Forelimb muscle (tissue), 1 donor: ENCODE measurements at regions not wholly inside any gene's neighbourhood (a gene's known extent, or its start where the extent isn't known, plus 50 kb on each side); places are given as distances from the start of the nearest gene placed in this dataset.

Experiments
- DNase-seq: peaks from one replicate; pipeline ENCODE4 v3.0.0-alpha.2; 2013; ENCODE audit warnings: low read depth

DNA sequence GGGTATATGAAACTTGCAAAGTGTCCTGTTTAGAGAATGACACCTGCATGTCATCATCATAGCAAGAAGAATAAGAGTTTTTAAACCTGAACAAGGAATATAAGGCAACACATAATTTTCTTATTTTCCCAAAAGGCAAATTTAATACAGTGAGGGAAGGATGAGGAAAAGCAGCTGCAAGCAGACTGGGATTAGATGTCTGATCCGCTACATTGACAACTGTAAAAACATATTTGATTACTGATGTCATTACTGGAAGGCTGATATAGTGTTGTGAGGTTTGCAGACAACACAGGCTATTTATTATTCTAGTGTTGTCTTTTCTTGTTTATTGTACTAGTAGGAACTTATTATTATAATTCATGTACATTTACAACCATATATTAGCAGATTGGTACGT lies 528.7 kb downstream of the ZIC1 start:
- no peak for DNase-seq

DNA sequence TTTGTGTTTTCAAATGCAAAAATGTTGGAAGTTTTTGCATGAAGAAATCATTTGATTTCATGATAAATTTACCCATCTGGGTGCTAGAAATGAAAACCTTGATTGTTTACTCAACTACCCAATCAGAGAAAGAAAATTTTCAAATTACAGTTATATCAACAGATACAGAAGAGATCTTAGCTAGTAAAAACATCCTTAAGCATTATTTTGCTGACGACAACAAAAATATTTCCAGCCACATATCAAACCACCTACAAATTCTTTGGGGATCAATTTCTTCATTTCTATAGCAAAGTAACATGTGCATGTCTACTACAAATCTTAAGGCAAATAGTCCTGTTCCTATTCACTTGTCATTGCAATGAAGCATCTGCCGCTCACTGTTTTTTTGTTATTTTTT lies 530.3 kb downstream of the ZIC1 start:
- no peak for DNase-seq

DNA sequence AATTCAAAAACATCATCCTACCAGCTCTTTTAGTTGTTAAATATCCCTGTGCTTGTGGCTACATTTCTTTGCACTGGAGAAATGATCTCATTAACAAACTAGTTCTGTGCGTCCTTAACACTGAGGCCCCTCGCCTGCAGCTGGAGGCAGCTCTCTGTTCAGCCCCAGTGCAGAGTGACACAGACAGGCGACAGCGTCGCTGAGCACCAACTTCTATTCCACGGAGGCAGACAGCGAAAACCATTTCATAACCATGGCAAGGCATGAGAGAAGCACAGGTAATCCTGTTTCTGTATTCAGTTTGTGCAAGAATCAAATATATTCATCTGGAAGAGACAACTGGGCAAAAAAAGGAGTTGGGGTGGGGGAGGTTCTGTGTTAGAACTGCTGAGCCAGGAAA lies 530.7 kb downstream of the ZIC1 start:
- no peak for DNase-seq

DNA sequence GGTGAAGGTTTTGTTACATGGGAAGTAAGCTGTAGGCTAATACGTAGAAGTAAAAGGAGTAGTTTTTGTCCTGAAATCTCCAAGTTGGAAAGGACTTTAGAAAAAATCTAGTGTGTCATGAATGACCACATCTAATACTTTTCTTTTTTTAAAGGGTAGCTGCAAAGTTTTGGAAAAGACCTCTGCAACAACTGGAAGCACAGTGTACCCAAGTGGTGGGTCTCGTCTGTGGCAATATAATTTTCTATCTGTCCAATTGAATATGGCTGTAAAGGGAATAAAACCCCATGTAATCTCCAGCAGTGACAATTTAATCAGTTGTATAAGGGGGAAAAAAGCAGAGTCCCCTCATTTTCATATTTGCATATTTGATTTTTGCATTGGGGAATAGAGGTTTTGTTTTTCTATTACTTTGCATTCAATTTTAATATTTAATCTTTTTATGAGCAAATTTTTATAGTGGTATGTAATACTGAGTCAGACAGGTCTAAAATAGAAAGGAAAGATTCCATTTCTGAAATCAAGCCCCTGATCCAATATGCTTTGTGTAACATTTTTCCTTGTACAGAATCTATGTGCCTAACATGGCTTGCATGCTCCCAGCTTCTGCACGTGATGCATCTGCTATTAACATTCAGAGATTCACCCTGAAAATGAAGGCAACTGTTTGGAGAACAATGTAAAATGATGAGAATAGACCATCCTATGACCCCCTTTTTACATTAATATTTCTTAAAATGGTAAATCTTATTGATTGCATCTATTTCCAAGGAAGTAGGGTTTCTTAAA lies 531.4 kb downstream of the ZIC1 start:
- DNase-seq: no peak

DNA sequence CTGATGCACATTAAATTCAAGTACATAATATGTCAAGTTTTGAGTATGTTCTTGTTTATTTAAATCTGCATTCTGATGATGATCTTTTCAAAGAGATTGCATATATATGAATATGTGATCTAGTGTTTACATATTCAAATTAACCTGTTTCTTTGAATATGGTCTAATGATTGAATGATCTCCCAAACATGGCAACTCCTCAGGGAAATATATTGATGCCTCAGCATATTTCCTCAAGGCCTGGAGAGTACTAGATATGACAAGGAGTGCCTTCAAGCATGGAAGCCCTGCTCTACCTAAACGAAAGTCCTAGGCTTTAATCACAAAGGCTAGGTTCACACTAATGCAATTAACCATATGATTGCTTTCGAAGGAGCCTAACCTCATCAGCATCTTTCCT lies 532.8 kb downstream of the ZIC1 start:
- DNase-seq: no peak

DNA sequence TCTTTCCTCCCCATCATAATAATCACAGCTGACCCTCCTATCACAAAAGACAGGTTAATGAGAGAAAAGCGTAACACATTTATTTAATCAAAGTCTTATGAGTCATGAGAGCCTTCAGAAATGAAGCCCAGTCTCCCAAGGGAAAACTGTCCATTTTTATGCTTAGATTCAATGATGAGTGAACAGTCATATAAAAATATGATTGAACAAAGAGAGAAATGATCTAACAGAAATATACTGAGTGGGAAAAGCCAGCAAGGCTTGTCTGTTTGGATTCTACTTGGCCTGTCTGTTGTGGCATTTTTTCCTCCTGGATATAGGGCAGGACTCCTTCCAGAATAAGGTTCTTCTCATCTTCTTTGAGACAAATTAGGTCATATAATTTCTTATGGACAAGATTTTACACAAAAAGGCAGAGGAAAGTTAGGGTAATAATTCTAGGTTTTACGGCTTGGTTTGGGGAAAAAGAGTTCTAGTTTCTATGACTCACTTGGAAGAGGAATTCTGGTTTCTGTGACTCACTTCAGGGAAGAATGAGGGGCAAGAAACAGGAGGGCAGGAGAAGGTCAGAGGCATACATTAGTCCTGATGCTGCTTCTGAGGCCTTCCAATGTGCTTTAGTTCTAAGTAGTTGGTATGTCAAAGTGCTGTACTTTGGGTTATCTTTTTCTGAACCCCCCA lies 534.2 kb downstream of the ZIC1 start:
- no peak for DNase-seq

DNA sequence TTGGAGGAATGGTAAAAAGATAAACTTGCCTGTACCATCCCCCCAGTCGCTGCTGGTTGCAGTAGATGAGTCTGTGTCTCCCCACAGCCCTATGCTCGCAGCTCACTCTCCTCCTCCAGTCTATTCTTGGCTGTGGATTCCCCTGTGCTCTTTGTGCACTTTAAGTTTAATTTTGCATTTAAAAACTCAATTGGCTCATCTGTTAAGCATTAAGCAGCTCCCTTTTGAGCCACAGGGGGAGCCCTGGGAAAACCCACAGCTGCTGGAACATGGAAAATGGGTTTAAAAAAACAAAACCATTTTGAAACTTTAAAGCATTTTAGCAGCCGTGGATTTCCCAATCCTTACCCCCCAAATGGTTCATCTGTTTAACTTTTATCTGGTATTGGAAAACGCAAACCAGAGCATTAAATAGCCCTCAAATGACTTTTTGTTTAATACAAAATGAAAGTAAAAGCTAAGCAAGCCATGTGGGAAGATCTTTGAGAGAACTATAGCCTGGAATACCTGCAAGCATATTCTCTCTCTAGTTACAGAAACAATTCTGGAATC lies 536.9 kb downstream of the ZIC1 start:
- DNase-seq: peak; percentile 72

DNA sequence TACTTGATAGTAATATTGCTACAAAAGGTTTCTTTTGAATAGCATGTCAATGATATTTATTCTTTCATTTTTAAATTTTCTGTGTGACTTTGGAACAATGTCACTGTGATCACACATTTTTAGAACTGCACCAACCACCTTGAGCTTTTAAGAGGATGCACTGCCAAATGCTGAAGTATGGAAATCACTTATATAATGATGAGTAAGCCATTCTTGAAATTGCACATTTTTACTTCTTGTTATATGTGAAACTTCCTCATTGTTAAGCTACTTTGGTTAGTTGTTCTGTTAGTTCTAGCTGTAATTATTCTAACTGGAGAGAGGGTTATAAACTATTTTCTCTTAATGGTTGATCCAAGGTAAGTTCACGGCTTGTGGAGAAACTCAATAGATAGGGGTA lies 547.5 kb downstream of the ZIC1 start:
- DNase-seq: no peak

DNA sequence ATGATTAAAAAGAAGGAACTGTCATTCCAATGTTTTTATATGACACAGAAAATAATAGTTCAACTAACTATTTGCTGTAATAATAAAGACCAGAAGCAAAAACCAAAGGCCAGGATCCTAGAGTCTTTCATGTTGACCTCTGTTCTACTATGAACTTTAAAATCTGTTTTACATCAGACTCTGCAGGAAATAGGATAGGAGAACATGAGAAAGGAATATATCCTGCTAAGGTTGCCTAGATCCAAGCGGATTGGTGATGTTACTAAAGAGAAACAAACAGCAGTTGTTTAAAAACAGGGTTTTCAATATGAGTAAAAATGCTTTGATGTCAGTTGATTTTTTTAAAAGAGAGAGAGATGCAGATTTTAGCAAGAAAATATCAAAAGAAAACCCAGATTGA lies 549.6 kb downstream of the ZIC1 start:
- no peak for DNase-seq

DNA sequence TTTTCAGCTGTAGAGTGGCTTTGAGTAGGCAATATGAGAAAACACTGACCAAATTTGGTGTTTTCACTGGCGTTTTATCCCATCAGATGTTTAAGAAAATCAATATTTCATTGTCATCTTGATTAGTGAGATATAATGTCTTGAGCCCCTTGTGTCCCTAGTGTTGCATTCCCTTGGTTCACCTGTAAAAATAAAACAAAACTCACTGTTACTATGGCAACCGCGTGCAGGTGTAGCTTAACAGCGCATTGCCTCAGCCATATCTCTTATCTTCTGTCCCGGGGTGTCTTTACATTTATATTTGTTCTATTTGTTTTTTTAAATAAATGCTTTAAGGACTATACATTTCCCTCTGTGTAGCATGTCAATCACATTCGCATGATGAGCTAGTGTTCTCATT lies 551.6 kb downstream of the ZIC1 start:
- no peak for DNase-seq

DNA sequence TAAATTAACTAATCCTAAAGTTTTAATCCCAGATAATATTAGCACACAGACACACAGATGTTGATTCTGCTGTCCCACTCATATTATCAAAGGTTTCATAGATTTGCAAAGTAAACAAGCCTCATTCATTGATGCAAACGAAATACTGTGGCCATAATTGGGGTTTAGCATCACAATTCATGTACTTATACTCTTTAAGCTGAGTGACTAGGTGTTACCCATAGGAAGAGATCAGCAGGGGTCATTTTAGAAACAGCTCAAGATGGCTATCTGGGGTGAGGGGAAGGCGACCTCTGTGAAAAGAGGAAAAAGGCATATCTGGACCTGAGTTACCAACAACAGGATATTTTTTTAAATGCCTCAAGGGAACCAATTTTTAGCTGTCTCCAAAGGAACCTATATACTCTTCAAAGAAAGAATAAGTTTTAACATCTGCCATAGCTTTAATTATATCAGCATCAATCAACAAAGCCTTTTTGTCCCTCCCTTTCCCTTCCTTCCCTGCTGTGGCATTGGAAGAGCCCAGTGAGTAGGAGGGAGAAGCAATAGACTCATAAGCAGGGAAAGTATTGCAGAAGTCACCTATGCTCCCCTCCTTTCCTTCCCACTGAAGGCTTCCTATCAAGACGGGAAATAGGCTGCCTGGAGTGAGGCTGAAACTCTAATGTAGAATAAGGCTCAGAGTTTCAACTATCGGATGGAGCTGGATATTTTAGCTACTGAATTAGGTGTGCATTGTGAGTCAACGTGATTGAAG lies 553.4 kb downstream of the ZIC1 start:
- DNase-seq: no peak

DNA sequence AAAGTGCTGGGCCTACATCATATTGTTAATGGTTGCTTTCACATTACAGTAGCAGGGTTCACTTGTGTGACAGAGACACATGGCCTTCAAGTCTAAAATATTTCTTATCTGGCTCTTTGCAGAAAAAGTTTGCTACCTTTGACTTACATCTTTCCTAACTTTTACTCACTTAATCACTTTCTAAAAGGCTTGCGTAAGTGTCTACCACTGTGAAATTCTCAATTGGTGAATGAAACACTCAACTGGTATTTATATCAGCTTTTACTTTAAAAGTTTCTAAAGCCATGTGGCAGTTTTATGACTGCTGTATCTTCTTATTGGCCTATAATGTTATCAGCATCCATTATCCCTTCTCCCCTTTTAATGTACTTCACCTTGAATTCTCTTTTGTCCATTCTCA lies 554.5 kb downstream of the ZIC1 start:
- DNase-seq: no peak

DNA sequence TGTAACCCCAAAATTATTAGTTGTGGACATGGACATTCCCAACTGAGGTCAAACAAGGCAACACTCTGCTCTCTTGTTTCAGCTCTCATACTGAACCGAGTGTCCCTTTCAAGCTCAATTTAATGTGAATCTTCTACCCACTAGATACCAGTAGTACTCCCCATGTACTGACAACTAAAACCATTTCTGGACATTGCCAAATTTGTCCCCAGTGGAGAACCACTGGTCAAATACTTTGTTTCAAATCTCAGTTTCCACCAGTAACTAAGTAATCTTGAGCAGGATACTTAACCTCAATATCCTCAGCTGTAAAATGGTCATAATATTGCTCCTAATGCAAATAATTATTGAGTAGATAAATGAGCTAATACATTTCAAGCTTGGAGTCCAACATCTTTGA lies 566.0 kb downstream of the ZIC1 start:
- no peak for DNase-seq

DNA sequence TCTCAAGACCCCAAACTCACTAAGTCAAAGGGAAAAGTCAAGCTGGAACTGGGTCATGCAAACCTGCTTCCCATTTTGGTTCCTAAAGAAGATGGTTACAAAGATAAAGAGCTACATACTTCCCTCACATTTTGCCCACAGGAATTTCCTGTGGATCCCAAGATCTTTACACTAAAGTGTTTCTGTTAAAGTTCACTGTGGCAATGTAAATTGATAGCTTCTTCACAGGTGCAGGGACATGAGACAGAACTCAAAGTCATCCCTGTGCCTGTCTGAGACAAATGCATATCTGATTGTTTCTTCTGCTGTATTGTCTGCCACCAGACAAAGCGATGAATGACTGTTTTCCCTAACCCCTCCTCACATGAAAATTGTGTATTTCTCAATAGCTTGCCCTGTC lies 567.8 kb downstream of the ZIC1 start:
- no peak for DNase-seq

DNA sequence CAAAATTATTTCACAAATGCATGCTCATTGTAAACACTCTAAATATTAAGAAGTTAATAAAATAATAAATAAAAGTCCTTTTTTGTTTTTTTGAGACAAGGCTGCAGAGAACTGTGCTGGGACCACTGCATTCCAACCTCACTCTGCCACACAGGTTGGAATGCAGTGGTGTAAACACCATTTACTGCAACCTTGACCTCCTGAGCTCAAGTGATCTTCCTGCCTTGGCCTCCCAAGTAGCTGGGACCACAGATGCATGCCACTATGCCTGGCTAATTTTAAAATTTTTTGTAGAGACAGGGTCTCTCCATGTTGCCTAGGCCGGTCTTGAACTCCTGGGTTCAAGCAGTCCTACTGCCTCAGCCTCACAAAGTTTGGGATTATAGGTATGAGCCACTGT lies 578.4 kb downstream of the ZIC1 start:
- no peak for DNase-seq

DNA sequence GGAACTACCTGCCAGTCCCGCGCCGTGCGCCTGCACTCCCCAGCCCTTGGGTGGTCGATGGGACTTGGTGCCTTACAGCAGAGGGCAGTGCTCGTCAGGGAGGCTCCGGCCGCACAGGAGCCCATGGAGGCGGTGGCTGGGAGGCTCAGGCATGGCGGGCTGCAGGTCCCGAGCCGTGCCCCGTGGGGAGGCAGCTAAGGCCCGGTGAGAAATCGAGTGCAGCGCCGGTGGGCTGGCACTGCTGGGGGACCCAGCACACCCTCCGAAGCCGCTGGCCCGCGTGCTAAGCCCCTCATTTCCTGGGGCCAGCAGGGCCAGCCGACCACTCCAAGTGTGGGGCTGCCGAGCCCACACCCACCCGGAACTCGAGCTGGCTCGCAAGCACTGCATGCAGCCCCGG lies 580.2 kb downstream of the ZIC1 start:
- no peak for DNase-seq

DNA sequence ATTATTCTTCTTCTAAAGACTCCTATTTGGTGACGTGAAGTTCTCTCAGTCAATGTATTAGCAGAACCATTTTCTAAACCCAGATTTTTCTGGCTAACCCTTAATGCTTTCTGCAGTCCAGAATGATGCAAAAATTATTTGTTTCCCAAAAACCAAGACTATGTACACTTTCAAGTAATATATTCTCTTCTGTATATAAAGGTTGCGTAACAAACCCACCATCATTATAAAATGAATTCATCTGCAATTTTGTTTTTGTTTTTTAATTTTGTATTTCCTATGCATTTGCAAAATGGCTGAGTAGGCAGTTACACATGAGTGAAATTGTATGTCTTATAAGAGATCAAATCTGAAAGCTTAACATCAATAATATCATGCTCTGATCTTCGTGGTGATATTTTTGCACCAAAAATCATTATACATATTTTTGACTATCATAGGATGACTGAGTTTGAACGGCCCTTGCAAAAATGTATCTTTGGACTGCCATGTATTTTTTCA lies 593.6 kb downstream of the ZIC1 start:
- no peak for DNase-seq

DNA sequence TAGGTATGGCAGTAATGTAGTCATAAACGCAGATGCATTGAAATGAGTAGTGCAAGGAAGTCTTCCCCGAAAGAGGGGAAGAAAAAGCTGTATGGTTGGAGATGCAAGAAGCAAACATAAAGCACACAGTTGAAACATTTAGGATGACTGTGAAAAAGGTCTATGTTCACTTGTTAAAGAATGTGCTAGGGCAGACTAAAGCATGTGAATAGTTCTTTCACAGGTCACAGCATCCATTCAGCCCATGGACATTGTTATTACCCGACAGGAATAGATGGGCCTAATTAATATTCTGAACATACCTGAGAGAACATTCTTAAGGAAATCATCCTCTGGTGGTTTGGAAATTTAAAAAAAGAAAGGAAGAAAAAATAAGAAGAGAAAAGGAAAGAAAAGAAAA lies 595.2 kb downstream of the ZIC1 start:
- no peak for DNase-seq

DNA sequence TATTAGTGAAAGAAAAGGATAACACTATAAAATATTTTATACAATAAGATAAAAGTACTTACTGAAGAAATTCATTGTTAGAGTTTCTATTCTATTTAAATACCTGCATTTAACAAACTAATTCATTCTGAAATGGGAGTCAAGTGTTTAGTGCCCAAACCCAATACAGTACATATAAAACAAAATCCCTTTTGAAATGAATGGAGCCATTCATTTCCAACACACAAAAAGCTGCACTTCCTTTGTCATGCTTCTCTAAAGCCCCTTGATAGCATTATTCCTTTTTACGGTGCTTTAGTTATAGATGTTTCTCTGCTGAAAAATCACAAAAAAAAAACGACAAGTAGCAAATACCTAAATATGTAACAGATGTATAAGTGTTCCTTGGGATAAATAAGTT lies 596.3 kb downstream of the ZIC1 start:
- no peak for DNase-seq

DNA sequence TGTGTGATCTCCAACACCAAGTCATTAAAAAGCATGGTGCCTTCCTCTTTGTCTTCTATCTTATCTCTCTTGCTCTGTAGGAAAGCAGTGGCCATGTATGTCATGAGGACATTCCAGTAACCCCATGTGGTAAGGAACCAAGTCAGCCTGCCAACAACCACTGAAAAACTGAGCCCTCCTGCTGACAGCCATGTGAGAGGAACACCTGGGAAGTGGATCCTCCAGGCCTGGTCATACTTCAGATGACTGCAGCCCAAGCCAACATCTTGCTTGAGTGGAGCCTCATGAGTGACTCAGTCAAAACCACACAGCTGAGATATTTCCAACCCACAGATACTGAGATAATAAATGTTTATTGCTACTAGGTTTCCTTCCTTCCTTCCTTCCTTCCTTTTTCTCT lies 597.3 kb downstream of the ZIC1 start:
- no peak for DNase-seq

DNA sequence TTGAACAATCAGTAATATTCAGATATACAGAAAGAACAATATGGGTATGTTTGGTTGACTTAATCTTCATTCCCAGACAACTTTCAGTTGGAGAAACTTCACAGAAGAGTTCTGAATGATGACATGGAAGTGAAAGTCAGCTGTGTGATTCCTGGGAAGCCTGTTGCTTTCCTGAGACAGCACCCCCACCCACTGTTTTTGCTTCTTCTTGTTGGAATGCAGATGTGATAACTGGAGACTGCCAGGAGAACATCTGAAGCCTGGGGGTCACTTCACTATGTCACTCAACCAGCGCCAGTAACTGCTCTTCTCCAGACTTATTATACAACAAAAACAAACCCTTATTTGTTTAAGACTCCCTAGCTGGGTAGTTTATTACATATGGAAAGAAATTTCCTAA lies 599.4 kb downstream of the ZIC1 start:
- DNase-seq: no peak

DNA sequence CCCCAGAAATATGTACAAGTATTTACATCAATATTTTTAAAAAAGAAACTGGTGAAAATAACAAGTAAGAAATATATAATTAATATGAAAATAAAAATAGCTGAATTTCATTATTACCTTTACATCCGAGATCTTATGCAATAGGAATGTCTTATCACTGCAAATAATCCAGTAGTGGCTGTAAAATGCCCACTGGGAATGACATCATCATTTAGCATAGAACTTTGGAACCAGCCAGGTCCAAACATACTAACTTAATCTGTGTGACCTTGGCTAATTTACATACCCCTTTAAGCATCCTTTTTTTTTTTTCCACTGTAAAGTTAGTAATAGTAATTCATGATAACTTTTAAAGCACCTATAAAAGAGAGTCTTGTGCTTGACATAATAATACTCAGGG lies 611.7 kb downstream of the ZIC1 start:
- DNase-seq: no peak
